ENCODE measurements at regions not wholly inside any gene's neighbourhood (a gene's known extent, or its start where the extent isn't known, plus 50 kb on each side); places are given as distances from the start of the nearest gene placed in this dataset.

DNA sequence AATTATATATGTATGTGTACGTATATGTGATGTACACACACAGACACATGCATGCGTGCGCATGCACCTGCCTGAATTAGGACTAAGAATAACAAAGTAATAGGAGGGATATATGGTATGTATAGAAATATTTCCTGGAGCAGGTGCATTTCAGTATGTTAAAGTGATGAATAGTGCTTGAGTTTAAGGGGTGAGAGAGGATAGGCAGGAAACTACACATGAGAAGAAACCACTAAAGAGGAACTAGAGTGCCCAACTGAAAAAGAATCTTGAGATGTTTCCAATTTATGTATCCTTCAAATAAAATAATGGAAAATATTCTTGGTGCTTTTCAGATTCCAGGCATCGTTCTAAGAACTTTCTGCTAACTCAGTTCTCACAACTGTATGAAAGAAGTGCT lies 52.6 kb upstream of the UNC5C start:
- no peak overlapping the region for H3K27ac ChIP-seq (ENCODE audit: low read depth)
- H3K27me3 ChIP-seq (ENCODE audit: insufficient read depth) = no peaks in the 10 kb centered on the region
- no peaks in the 10 kb centered on the region for H4K20me1 ChIP-seq (replicated peaks; ENCODE audit: insufficient read depth)
- no peaks in the 10 kb centered on the region for H3K79me2 ChIP-seq (replicated peaks; ENCODE audit: insufficient read depth)
- no peaks in the 10 kb centered on the region for H3F3A ChIP-seq (replicated peaks; ENCODE audit: low read depth)
- no peak overlapping the region for H3K4me3 Mint-ChIP-seq
- H3K4me1 Mint-ChIP-seq = no peaks in the 10 kb centered on the region
- no peaks in the 10 kb centered on the region for H3K36me3 ChIP-seq (ENCODE audit: insufficient read depth)
- no peaks in the 10 kb centered on the region for H3K4me1 ChIP-seq (ENCODE audit: insufficient read depth)
- no peak overlapping the region for H3K4me3 ChIP-seq
- H3K9me3 Mint-ChIP-seq = no peaks in the 10 kb centered on the region
- ATAC-seq (no peak), DNase-seq (ENCODE audit: low spot score) (no peak)
- H3K27ac Mint-ChIP-seq = no peak overlapping the region
- H3K4me2 ChIP-seq = no peak overlapping the region
- H2AFZ ChIP-seq = 0 out of 2 replicates have a peak overlapping the region, but pooled peaks have one; percentile 65
- no peaks in the 10 kb centered on the region for H3K9me2 ChIP-seq (ENCODE audit: insufficient read depth)
- H3K36me3 Mint-ChIP-seq (ENCODE audit: low read depth) = no peaks in the 10 kb centered on the region
- H3K27me3 Mint-ChIP-seq (ENCODE audit: insufficient read depth, low read depth, poor library complexity) = no peaks in the 10 kb centered on the region
- TF ChIP-seq, protein P1, sequence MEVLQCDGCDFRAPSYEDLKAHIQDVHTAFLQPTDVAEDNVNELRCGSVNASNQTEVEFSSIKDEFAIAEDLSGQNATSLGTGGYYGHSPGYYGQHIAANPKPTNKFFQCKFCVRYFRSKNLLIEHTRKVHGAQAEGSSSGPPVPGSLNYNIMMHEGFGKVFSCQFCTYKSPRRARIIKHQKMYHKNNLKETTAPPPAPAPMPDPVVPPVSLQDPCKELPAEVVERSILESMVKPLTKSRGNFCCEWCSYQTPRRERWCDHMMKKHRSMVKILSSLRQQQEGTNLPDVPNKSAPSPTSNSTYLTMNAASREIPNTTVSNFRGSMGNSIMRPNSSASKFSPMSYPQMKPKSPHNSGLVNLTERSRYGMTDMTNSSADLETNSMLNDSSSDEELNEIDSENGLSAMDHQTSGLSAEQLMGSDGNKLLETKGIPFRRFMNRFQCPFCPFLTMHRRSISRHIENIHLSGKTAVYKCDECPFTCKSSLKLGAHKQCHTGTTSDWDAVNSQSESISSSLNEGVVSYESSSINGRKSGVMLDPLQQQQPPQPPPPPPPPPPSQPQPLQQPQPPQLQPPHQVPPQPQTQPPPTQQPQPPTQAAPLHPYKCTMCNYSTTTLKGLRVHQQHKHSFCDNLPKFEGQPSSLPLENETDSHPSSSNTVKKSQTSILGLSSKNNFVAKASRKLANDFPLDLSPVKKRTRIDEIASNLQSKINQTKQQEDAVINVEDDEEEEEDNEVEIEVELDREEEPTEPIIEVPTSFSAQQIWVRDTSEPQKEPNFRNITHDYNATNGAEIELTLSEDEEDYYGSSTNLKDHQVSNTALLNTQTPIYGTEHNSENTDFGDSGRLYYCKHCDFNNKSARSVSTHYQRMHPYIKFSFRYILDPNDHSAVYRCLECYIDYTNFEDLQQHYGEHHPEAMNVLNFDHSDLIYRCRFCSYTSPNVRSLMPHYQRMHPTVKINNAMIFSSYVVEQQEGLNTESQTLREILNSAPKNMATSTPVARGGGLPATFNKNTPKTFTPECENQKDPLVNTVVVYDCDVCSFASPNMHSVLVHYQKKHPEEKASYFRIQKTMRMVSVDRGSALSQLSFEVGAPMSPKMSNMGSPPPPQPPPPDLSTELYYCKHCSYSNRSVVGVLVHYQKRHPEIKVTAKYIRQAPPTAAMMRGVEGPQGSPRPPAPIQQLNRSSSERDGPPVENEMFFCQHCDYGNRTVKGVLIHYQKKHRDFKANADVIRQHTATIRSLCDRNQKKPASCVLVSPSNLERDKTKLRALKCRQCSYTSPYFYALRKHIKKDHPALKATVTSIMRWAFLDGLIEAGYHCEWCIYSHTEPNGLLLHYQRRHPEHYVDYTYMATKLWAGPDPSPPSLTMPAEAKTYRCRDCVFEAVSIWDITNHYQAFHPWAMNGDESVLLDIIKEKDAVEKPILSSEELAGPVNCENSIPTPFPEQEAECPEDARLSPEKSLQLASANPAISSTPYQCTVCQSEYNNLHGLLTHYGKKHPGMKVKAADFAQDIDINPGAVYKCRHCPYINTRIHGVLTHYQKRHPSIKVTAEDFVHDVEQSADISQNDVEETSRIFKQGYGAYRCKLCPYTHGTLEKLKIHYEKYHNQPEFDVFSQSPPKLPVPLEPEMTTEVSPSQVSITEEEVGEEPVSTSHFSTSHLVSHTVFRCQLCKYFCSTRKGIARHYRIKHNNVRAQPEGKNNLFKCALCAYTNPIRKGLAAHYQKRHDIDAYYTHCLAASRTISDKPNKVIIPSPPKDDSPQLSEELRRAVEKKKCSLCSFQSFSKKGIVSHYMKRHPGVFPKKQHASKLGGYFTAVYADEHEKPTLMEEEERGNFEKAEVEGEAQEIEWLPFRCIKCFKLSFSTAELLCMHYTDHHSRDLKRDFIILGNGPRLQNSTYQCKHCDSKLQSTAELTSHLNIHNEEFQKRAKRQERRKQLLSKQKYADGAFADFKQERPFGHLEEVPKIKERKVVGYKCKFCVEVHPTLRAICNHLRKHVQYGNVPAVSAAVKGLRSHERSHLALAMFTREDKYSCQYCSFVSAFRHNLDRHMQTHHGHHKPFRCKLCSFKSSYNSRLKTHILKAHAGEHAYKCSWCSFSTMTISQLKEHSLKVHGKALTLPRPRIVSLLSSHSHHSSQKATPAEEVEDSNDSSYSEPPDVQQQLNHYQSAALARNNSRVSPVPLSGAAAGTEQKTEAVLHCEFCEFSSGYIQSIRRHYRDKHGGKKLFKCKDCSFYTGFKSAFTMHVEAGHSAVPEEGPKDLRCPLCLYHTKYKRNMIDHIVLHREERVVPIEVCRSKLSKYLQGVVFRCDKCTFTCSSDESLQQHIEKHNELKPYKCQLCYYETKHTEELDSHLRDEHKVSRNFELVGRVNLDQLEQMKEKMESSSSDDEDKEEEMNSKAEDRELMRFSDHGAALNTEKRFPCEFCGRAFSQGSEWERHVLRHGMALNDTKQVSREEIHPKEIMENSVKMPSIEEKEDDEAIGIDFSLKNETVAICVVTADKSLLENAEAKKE (CRISPR knock-in tag; IDR thresholded peaks at IDR 0.05) = no peak
- TF ChIP-seq NANOG (IDR thresholded peaks at IDR 0.05; ENCODE audit: borderline replicate concordance) (no peak), EZH2phosphoT487 (IDR thresholded peaks at IDR 0.05; ENCODE audit: unreplicated experiment) (no peak), ZNF114 (CRISPR knock-in tag; IDR thresholded peaks at IDR 0.05) (no peak), STAT1 (IDR thresholded peaks at IDR 0.05; ENCODE audit: unreplicated experiment) (no peak), JUNB (IDR thresholded peaks at IDR 0.05; ENCODE audit: unreplicated experiment) (no peak), CREB1 (CRISPR knock-in tag; IDR thresholded peaks at IDR 0.05; ENCODE audit: low read depth) (no peak), POLR2AphosphoS5 (IDR thresholded peaks at IDR 0.05; ENCODE audit: low read depth) (no peak), ZNF331 (CRISPR knock-in tag; IDR thresholded peaks at IDR 0.05; ENCODE audit: low read depth) (no peak)
- TF ChIP-seq, protein P2, sequence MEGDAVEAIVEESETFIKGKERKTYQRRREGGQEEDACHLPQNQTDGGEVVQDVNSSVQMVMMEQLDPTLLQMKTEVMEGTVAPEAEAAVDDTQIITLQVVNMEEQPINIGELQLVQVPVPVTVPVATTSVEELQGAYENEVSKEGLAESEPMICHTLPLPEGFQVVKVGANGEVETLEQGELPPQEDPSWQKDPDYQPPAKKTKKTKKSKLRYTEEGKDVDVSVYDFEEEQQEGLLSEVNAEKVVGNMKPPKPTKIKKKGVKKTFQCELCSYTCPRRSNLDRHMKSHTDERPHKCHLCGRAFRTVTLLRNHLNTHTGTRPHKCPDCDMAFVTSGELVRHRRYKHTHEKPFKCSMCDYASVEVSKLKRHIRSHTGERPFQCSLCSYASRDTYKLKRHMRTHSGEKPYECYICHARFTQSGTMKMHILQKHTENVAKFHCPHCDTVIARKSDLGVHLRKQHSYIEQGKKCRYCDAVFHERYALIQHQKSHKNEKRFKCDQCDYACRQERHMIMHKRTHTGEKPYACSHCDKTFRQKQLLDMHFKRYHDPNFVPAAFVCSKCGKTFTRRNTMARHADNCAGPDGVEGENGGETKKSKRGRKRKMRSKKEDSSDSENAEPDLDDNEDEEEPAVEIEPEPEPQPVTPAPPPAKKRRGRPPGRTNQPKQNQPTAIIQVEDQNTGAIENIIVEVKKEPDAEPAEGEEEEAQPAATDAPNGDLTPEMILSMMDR (conservative IDR thresholded peaks at IDR 0.05; ENCODE audit: low read depth in 2 of 2) = no peak
